CD4-positive, alpha-beta T cell treated with Interferon alpha-2 for 1 hour (primary cell): ENCODE measurements at regions not wholly inside any gene's neighbourhood (a gene's known extent, or its start where the extent isn't known, plus 50 kb on each side); places are given as distances from the start of the nearest gene placed in this dataset.

ENCODE experiments used
- DNase-seq, 2 donors: peaks; one replicate each; pipeline ENCODE4 v3.0.0-alpha.2; 2020 to 2022

DNA sequence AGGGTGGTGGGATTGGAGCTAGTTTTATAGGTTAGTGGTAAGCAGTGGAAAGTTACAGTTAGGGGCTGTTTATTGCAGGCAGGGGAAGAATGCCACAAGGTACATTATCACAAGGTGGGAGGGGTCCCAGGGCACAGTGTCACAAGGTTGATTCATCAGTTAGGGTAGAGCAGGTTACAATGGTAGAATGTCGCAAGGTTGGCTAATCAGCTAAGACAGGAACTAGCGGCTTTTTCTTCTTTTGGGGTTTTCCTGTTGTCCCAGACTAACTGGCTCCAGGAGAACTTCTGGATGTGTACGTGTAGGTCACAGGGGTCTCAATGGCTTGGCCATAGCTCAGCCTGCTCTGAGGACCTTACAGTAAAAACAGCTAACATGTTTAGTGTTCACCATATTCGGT is 1221.1 kb downstream of the SLITRK1 start:
- no peak for DNase-seq

DNA sequence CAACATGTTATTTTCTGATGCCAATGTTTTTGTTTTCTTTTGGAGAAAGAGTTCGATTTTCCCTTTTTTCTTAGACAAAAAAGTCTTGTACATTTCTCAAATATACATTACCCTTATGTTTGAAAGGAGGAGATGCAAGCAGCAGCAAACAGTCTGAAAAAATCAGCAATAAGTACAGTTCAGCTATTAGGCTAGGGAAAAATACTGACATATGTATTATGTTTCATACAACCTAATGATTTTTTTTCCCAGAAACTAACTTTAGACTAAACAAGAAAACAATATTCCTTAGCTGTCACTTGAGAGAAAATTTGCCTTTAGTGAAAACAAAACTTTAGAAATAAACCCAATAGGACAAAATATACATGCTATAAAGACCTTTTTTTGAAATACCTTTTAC is 1223.5 kb downstream of the SLITRK1 start:
- no peak for DNase-seq

GRCh38 chr13:82657471-82657870 is 1224.8 kb downstream of the SLITRK1 start:
- no peak for DNase-seq

GRCh38 chr13:82654861-82655855 is 1227.1 kb downstream of the SLITRK1 start:
- no peak for DNase-seq

GRCh38 chr13:82654143-82654542 is 1228.1 kb downstream of the SLITRK1 start:
- no peak for DNase-seq

DNA sequence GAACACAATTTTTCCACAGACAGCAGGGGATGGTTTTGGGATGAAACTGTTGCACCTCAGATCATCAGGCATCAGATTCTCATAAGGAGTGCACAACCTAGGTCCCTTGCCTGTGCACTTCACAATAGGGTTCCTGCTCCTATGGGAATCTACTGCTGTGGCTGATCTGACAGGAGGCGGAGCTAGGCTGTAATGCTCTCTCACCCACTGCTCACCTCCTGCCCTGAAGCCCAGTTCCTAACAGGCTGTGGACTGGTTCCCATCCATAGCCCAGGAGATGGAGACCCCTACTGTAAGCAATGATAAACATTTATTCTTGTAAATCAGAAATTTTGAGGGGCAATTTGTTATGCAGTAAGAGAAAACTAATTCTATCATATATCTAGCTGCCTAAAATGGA is 1234.7 kb downstream of the SLITRK1 start:
- no peak for DNase-seq

DNA sequence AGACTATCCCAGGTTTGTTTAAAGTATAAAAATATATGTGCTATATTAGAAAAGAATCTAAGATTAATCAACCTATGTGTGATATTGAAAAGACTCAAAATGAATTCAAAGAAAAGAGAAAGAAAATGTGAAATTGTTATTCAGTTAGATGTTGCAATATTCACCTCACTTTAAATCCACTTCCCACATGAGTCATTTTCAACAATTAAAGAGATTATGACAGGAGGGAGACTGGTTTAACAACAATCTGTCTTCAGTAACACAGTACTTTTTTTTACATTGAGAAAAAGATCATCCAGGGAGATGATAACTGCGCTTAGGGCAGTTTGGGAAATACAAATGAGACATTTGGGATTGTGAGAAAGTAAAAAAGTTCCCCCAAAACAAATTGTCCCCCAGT is 1246.2 kb downstream of the SLITRK1 start:
- no peak for DNase-seq

DNA sequence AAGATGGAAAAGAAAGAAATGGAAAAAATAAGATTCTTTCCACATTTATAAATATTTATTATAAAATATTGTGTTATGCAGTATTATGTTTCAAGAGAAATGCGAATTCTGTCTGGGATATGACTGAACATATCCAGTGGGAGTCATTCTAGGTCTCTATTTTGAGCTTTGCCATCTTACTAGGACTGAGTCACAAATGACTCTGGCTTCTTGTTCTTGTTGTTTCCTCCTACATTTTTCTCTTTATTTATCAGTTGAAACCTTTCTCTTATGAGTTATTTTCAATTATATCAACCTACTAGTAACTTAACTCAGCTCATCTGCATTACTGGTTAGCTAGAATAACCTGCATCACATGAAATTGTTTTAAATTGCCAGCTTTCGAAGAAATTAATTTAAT is 1247.3 kb downstream of the SLITRK1 start:
- DNase-seq: no peak

- DNase-seq: no peak
These were observed 1255.1 kb downstream of the SLITRK1 start for GRCh38 chr13:82627183-82627582.

GRCh38 chr13:82625717-82626116 is 1256.6 kb downstream of the SLITRK1 start:
- no peak for DNase-seq

GRCh38 chr13:82615043-82615442 is 1267.2 kb downstream of the SLITRK1 start:
- DNase-seq: no peak

GRCh38 chr13:82614086-82614485 is 1268.2 kb downstream of the SLITRK1 start:
- DNase-seq: no peak

GRCh38 chr13:82606008-82606407 is 1276.3 kb downstream of the SLITRK1 start:
- DNase-seq: no peak

DNA sequence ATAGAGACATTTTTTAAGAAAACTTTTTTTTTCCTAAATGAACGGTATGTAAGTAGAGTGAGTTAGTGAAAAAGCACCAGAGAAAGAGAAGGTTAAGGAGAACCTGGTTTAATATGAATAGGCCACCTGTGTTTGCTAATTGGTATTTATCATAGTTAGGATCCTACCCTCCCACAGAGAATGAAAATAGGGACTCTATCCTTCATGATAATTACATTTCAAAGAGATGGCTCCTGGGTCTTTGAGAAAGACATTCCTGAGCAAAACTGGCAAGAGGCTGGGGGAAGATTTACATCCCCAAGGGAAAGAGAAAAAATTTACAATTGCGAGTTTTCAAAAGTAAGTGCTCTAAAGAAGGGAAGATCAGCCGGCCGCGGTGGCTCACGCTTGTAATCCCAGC is 1284.5 kb downstream of the SLITRK1 start:
- no peak for DNase-seq

- DNase-seq: no peak
These were observed 1289.0 kb downstream of the SLITRK1 start for GRCh38 chr13:82593239-82593638.

GRCh38 chr13:82571653-82572052 is 1310.6 kb downstream of the SLITRK1 start:
- no peak for DNase-seq

DNA sequence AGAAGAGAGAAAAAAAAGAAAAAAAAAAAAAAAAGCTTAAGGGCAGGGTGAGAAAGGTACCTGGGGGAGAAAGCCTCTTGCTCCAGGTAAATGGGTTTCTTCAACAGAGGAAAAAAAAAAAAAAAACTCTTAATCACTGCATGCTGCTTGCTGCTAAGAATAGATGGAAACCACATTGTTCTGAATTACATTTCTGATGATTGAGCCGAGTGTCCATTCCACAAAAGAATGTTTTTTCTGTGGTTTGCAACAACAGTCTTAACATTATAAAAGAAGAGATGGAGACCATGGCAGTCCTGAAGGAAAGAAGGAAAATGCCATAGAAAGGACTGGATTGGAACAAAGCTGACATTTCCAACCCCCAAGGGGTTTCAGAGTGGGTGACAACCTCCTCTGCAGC is 1312.7 kb downstream of the SLITRK1 start:
- DNase-seq: no peak

GRCh38 chr13:82566864-82567263 is 1315.4 kb downstream of the SLITRK1 start:
- no peak for DNase-seq

- no peak for DNase-seq
These were observed 1317.1 kb downstream of the SLITRK1 start for GRCh38 chr13:82565201-82565600.

DNA sequence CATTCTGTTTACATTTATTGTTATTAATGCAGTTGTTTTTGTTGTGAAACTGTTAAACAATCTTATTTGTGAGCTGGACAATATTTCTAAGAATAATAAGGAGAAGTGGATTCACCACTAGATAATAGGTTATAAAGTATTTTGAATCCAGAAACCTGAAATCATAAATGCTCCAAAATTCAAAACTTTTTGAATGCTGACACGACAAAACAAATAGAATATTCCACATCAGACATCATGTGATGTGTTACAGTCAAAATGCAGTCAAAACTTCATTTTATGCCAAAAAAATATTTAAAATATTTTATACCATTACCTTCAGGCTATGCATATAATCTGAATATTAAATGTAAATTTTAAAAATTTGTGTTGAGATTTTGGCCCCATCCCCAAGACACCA is 1321.4 kb downstream of the SLITRK1 start:
- no peak for DNase-seq

DNA sequence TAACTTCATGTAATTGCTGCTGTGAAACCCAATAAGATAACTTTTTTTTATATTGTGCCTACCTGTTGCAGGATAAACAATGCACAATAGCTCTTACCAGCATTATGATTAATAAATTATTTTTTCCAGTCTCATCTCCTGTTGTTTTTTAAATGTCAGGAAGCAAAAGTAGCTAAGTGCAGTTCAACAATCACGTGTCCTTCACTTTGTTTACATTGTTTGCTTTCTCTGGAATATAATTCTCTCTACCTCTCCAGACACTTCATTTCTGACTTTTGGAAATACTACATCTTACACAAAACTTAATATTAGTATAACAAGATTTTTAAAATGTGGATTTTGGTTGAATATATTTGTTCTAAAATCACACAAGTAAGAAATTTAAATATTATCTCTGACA is 1359.4 kb downstream of the SLITRK1 start:
- DNase-seq: no peak

- no peak for DNase-seq
These were observed 1375.4 kb downstream of the SLITRK1 start for GRCh38 chr13:82506805-82507414.

- no peak for DNase-seq
These were observed 1380.4 kb downstream of the SLITRK1 start for GRCh38 chr13:82501834-82502233.

- no peak for DNase-seq
These were observed 1401.9 kb downstream of the SLITRK1 start for GRCh38 chr13:82480415-82480814.
